Epidermal melanocyte (primary cell): ENCODE measurements at regions not wholly inside any gene's neighbourhood (a gene's known extent, or its start where the extent isn't known, plus 50 kb on each side); places are given as distances from the start of the nearest gene placed in this dataset.

Experiments used
- DNase-seq: peaks from one replicate; pipeline ENCODE4 v3.0.0; 2011; ENCODE audit warnings: low spot score; ENCODE audit not compliant: insufficient read length

DNA sequence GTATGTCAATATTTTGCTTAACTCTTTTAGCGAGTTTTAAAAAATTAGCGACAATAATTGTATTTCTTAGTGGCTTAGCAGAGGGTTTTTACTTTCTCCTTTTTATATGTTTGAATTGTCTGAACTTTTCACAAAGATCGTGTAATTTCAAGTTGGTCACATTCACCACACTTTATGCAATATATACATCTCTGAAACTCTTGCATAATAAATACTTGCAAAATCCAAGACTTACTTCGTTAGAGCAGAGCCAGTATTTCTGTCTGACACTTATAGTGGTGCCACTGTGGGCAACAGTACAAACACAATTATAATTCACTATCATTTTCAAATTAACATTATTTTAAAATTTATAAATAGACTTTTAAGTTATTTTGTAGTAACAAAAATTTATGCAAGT, 62.0 kb downstream of the SUCNR1 start:
- no peak for DNase-seq

DNA sequence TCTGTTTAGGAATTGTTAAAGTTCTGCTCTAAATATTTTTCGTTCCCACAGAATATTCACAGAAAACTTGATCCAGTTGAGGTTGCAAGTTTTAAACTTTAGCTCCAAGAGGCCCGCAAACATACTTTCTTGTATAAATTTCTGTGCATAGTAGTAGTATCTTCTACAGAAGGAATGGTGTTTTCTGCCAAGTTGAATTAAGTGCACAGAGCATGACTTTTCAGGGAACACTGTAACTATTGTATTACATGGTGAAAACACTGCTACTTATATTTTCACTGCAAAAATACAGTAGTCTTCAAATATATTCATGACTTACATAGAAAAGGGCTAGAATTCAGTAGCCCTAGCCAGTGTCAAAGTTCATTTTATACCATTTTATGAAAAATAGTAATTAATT, 67.0 kb downstream of the SUCNR1 start:
- no peak for DNase-seq

DNA sequence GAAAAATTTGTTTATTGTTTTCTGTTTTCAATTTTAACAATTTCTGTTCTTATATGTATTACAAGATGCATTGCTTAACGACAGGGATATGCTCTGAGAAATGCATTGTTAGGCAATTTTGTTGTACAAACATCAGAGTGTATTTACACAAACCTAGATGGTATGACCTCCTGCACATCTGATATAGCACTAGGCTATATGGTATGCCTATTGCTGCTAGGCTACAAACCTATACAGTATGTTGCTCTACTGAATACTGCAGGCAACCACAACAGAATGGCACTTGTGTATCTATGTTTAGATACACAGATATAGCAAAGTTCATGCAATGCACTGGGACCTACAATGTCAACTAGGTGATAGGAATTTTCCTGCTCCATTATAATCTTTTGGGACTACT, 70.1 kb downstream of the SUCNR1 start:
- no peak for DNase-seq

DNA sequence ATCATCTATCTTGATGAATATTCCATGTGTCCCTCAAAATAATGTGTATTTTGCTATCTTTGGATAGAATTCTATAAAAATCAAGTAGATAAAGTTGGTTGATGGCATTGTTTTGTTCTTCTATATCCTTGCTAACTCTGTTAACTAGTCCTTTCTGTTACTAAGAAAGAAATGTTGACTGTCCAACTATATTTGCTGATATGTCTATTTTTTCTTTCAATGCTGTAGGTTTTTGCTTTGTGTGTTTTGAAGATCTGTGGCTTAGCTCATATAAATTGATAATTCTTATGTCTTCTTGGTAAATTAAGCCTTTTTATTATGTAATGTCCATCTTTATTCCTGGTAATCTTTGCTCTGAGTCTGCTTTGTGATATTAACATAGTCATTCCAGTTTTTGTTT, 70.9 kb downstream of the SUCNR1 start:
- no peak for DNase-seq

DNA sequence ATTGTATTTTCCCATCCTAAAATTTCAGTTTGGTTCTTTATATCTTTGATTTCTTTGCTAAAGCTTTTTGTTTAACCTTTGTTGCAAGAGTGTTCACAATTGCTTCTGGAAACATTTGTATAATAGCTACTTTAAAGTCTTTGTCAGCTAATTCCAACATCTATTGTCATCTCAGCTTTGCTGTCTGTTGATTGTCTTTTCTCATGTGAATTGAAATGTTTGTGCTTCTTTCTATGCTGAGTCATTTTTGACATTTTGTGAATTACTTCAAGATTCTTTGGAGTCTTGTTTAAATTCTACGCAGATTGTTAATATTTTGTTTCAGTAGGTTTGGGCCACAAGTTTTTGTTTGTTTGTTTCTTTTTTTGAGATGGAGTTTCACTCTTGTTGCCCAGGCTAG, 73.2 kb downstream of the SUCNR1 start:
- DNase-seq: no peak

DNA sequence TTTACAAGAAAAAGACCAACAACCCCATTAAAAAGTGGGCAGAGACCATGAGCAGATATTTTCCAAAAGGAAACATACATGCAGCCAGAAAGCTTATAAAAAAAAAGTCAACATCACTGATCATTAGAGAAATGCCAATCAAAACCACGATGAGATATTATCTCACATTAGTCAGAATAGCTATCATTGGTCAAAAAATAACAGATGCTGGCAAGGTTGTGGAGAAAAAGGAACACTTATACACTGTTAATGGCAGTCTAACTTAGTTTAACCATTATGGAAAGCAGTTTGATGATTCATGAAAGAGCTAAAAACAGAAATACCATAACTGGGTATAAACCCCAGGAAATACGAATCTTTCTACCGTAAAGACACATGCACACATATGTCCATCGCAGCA, 76.3 kb downstream of the SUCNR1 start:
- no peak for DNase-seq

DNA sequence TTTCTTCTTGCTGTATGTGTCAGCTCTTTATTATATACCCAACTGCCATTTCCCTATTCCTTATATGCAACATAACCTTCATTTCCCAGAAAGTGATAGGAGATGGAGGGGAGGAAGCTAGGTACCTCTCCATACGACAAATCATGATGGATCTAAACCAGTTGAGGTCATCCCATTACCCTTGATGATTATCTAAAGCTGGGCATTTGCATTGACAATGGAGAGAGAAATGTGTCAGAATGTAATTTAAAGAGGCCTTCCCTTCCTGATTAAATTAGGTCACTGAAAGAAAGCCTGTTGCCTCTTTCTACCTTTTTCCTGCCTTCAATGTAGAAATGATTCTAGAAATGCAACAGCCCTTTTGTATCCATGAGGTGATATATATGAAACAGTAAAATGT, 81.9 kb downstream of the SUCNR1 start:
- DNase-seq: no peak

DNA sequence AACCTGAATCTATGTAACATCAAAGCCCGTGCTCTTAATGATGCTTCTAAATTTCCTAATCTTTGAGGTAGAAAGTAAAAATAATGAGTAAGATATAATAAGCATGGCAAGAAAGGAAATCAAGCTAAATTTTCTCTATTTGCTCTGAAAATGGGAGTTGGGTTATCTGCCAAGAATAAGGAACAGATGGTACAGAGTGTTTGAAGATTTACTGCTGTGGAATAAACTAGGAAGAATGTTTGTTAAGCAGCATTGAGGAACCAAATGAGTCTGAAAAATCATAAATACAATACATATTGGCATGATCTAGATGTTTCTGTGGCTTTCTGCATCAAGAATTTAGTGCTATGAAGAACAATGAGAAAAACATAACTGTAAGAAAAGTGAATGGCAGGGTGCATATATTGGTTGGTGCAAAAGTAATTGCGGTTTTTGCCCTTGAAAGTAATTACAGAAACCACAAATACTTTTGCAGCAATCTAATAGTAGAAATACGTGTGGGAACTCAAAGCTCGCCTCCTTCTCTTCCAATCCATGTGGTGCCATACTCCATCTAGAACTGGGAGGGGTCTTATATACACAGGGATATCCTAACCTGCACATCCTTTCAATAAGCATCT, 87.6 kb downstream of the SUCNR1 start:
- DNase-seq: no peak

DNA sequence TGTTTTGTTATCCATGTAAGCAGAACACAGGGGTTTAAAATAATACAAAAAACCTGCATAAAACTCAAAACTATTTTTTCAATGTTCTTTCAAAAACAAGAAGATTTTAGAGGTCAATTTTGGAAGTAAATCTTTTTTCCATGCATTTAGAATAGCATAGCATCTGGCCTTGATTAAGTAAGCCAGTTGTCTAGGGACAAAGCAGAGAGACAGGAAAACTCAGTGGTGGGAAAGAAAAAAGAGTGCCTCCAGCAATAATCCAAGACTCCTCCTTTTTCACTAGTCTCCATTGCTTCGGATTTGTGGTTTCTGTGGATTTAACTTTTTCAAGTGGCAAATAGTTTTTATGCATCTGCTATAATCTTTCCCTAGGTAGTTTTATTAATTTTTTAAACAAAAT, 88.9 kb downstream of the SUCNR1 start:
- DNase-seq: no peak

DNA sequence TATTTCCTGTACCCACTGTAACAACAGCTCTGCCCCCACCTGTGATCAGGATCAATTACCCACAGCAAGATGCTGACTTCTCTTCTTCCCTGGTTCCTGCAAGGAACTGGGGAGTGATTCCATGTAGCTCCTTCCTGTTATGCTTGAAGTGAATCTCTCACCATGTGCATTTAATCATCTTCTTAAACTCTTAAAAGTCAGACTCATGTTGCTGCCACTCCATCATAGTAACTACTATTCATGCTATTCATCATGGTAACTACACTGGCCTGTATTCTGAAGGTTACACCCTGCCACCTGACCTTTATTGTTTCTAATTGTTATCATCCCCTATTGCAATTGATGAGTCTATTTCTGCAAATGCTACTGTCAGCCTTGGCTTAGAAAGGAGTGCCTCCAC, 89.5 kb downstream of the SUCNR1 start:
- DNase-seq: no peak

DNA sequence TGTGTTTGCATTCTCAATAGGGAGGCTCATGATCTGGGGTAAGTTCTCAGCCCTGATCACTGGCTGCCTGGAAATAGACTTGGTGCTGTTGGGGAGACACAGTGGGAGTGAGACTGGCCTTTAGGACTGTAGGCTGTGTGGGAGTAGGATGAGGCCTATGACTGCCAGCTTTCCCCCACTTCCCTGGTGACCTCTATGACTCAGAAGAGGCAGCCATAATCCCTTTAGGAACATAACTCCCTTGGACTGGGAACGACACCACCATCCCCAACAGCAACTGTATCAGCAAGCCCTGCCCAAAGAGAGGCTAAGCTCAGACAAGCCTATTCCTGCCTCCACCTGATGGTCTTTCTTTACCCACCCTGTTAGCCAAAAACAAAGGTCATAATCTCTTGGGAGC, 91.3 kb downstream of the SUCNR1 start:
- no peak for DNase-seq

DNA sequence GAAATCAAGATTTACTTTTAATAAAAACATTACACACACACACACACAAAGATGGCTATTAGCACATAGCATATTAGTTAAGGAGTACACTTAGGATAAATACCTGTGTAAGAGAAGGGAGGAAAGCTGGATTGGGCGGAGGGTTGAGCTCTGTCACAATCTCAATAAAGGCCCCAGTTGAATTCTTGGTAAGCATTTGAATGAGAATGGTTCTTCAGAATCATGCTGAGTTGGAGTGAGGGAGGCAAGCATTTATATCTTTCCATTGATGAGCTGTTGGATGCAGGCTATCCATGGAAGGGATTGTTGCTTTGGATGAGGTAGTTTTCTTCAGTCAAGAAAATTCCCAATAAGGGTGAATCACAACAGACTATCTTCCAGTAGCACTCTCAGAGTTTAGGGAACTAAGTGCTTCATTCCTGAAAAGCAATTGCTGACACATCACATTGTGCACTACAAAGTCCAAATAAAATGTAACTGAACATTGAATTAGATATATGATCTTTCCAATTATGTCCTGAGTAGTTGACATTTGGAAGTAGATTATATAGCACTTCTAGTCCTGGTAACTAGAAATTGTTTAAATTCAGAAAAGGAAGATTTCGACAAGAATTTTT, 95.7 kb downstream of the SUCNR1 start:
- no peak for DNase-seq

DNA sequence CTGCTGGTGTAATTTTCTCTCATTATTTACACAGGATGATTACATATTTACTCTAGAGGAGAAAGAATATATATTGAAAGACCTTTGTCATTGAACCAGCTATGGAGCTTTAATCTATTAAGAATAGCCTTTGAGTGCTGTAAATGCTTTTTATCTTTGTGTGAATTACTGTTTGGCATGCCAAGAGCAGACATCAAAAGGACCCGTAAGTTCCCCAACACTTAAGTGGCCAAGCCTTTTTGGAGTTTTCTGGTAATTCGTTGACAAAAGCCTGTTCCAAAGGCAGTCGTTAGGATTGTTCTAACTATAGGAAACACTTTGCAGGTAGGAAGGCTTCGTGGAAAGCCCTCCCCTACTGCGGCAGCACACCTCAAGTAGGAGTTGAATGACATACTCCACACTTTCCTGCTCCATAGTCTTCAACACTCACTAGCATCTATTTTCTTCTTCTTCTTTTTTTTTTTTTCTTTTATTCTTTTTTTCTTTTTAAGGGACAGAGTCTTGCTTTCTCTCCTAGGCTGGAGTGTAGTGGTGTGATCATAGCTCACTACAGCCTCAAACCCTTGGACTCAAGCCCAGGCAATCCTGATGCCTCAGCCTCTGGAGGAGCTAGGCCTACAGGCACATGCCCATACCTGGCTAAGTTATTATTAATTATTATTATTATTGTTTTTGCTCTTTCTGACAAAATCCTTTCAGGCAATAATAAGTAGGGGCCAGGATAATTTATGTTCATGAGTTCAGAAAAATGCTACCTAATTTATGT, 98.6 kb downstream of the SUCNR1 start:
- no peak for DNase-seq

DNA sequence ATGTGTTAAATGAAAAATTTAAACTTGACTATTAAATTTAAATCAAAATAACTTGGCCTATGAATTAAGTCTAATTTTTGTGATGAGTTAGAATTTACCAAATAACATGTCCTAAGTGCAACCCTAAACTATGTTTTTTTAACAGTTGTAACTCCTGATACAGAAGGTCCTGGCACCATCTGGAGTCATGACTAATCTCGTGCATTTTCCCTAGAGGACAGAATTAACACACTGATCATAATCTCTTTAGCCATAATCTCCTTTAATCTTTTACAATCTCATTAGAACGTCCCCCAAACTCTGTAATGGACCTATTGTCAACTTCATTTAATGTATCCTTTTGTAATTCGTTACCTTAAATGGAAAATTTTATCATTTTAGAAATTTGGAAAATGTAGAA, 100.6 kb downstream of the SUCNR1 start:
- DNase-seq: no peak

DNA sequence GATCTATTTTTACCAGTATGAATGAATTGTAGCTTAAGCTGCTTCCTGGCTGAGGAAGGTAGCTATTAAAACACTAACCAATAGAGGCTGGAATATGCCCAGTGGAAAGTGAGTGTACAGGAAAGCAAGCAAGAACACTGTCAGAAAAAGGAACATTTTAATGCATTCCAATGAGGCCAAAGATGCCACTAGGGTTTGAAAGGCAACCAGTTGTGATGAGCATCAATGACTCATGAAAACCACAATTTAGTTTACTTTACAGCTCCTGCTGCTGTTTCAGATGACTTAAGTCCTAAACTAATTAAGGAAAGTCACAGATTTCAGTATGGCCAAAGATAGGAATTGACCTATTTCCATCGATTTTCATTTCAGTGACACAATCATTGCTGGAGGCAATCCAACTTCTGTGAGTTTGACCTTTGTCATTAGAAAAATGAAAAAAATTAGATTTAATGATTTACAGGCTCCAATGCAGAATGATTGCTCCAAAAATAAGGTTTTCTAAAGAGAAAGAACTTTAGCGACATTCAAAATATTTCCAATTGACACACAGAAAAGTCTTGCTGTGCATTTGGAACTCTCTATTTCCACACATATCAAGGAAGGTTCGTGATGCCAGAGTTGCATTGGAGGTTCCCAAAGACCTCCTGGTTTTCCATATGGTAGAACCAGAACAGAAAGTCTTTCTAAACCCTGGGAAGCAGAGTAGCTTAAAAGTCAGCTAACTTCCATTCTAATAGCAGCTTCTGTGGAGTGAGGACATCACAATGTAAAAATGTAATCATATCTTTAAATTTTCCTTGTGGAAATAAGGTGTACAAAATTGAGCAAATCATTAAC, 103.0 kb downstream of the SUCNR1 start:
- DNase-seq: no peak

DNA sequence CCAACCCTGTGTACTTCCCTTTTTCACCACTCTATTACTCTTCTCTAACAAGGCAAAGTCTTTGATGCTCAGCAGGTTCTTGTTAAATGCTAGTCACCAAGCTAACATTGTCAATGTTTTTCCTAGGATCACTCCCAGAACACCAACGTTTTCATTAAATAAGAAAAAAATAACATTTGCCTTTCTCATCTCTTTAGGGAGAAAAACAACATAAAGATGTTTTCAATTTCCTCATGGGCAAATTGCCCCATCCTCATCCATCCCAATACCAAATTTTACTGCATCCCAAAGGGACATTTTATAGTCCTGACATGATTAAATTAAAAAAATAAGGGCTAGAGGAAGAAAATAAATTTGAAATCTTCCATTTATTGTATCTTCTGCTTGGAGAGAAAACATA, 106.5 kb downstream of the SUCNR1 start:
- DNase-seq: no peak

DNA sequence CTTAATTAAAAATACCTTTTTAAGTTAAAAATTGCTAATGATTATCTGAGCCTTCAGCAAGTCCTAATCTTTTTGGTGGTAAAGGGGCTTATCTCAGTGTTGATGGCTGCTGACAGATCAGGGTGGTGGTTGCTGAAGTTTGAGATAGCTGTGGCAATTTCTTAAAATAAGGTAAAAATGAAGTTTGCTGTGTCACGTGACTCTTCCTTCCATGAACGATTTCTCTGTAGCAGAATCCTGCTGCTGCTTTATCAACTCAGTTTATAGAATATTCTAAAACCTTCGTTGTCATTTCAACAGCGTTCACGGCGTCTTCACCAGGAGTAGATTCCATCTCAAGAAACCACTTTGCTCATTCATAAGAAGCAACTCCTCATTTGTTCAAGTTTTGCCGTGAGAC, 110.1 kb downstream of the SUCNR1 start:
- no peak for DNase-seq

DNA sequence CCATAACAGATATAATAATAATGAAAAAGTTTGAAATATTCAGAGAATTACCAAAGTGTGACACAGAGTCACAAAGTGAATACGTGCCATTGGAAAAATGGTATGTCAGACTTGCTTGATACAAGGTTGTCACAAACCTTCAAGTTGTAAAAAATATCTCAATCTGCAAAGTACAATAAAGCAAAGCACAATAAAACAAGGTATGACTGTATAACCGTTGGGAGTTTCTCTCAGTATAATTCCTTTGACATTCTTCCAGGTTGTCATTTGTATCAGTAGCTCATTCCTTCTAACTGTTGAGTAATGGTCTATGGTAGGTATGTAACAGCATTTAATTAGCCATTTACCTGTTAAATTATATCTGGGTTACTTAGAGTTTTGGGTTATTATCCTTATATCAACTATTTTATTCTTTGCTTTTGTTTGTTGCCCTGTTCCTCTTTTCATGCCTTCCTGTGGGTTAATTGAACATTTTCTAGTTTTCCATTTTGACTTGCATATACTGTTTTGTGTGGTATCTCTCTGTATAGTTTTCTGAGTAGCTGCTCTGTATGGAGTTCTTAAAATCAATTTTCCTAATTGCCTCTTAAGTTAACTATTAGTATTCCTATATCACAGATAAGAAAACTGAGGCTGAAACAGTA, 112.5 kb downstream of the SUCNR1 start:
- no peak for DNase-seq

DNA sequence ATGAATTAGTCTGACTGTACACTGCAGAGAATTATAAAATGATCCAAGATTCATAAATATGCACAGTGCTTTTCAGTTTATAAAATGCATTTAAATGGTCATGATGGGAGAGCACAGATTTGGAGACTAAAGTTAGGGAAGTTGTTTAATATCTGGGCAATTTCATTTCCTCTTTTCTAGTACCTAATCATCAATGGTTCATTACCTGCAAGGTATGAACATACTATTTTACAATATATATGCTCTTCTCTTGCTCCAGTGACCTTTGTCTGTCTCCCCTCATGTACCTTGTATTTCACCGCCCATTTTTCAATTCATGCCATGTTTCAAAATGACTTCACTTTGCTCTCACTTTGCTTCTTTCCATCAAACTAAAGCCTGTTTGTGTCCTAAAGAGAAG, 114.5 kb downstream of the SUCNR1 start:
- DNase-seq: no peak

DNA sequence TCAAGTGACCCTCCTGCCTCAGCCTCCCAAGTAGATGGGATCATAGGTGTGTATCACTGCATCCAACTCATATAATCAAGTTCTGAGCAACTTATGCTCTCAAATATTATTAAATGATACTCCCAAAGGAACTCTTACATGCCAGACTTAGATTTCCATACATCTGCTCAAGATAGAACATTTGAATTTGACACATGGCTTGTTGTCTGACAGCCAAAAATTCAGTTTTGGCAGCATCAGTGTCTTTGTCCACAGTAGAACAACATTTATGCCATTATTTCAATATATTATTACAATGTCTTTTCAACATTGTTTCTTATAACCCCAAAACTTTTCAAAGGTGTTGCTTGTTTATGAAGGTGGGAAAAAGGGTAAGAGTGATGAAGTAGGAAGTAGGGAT, 116.2 kb downstream of the SUCNR1 start:
- DNase-seq: no peak

DNA sequence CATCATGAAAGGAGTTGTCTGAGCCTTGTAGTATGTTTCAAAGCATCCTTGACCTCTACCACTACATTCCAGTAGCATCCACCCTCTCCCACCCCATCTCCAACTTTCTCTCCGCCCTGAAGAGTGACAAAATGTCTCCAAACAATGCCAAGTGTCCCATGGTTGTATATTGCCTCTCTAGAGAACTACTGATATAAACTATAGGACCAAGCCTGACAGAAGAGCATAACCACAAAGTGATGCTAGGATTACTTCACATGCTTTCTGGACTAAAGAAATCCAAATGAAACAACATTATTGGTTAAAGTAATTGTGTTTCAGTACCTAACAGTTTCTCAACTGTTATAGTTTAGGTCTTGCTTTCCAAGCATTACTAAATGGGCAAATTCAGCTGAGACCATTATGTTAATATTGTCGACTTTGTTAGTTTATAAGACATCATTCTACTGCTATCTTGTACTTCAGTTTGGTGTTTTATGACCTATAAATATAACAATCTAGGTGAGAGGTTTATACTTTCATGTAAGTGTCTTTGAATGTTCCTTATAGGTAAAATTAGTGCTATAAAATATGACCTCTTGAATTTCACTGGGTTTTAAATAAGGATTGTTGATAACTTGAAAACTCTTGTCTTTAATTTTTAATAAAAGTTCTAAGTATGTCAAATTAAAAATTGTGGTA, 117.4 kb downstream of the SUCNR1 start:
- no peak for DNase-seq
